GM10248 (cell line): ENCODE measurements at regions not wholly inside any gene's neighbourhood (a gene's known extent, or its start where the extent isn't known, plus 50 kb on each side); places are given as distances from the start of the nearest gene placed in this dataset.

Experiments
- CTCF ChIA-PET: fragments of 300-600 bp; sonication (Branson Sonifier 250); formaldehyde crosslinking; extraction: SDS; loops from one replicate; lab custom pipeline; 2021; ENCODE audit warnings: antibody characterized with exemption; lab: Yijun Ruan, JAX
- POLR2A ChIA-PET: fragments of 350-650 bp; sonication (Branson Sonifier 250); formaldehyde crosslinking; extraction: SDS; loops from one replicate; lab custom pipeline; 2020; ENCODE audit warnings: antibody characterized with exemption; lab: Yijun Ruan, JAX
- DNase-seq: peaks from one replicate; pipeline ENCODE4 v3.0.0; 2012; ENCODE audit errors: extremely low spot score
- CTCF ChIP-seq: IDR thresholded peaks from 2 replicates; pipeline ENCODE4 v1.5.1; 2012; ENCODE audit warnings: mild to moderate bottlenecking, low read depth; ENCODE audit errors: extremely low read depth, missing control alignments, control extremely low read depth

GRCh38 chr10:90557385-90557784 lies 300.5 kb downstream of the HTR7 start:
- no peak for DNase-seq
- TF ChIP-seq CTCF, result no peak
- ChIA-PET POLR2A (no interaction called here), CTCF (no interaction called here)

GRCh38 chr10:90560331-90560730 lies 297.5 kb downstream of the HTR7 start:
- CTCF ChIA-PET, result no interaction called here
- no peak for DNase-seq
- POLR2A ChIA-PET, result no interaction called here
- no peak for TF ChIP-seq CTCF

- POLR2A ChIA-PET, result no interaction called here
- CTCF ChIA-PET, result interaction anchor here (1.3 to 1.6 kb wide), 2 partner anchors 13 to 19 kb away, joined by 4 to 5 read pairs; no protein-coding TSS in a partner anchor
- TF ChIP-seq CTCF, result no peak
- no peak for DNase-seq
Observed at GRCh38 chr10:90561666-90562065, 296.2 kb downstream of the HTR7 start.

- DNase-seq, result no peak
- ChIA-PET CTCF (no interaction called here), POLR2A (no interaction called here)
- no peak for TF ChIP-seq CTCF
Observed at GRCh38 chr10:90571481-90572258, 286.2 kb downstream of the HTR7 start.

GRCh38 chr10:90575125-90575524 lies 282.7 kb downstream of the HTR7 start:
- POLR2A ChIA-PET, result no interaction called here
- CTCF ChIA-PET, result no interaction called here
- no peak for TF ChIP-seq CTCF
- no peak for DNase-seq

GRCh38 chr10:90577569-90577968 lies 280.3 kb downstream of the HTR7 start:
- no peak for TF ChIP-seq CTCF
- ChIA-PET POLR2A (no interaction called here), CTCF (no interaction called here)
- DNase-seq, result no peak
